NCI-H774 (cell line): ENCODE measurements at regions not wholly inside any gene's neighbourhood (a gene's known extent, or its start where the extent isn't known, plus 50 kb on each side); places are given as distances from the start of the nearest gene placed in this dataset.

Experiments used
- DNase-seq: peaks from one replicate; lab custom pipeline; 2025; lab: John Stamatoyannopoulos, UW

GRCh38 chr2:860259-860855 lies 90.3 kb upstream of the SNTG2 start:
- DNase-seq = no peak

- DNase-seq = no peak
These were observed 92.0 kb upstream of the SNTG2 start for GRCh38 chr2:858646-859045.

- no peak for DNase-seq
These were observed 92.7 kb upstream of the SNTG2 start for GRCh38 chr2:857937-858336.

GRCh38 chr2:857081-857480 lies 93.6 kb upstream of the SNTG2 start:
- no peak for DNase-seq

- DNase-seq = no peak
These were observed 94.2 kb upstream of the SNTG2 start for GRCh38 chr2:856456-856855.

GRCh38 chr2:856041-856440 lies 94.6 kb upstream of the SNTG2 start:
- DNase-seq = no peak

- DNase-seq = no peak
These were observed 95.5 kb upstream of the SNTG2 start for GRCh38 chr2:855177-855576.

- DNase-seq = no peak
These were observed 96.2 kb upstream of the SNTG2 start for GRCh38 chr2:854460-854859.

- DNase-seq = no peak
These were observed 97.3 kb upstream of the SNTG2 start for GRCh38 chr2:853203-853870.

GRCh38 chr2:852168-852567 lies 98.5 kb upstream of the SNTG2 start:
- no peak for DNase-seq

GRCh38 chr2:851680-852079 lies 99.0 kb upstream of the SNTG2 start:
- DNase-seq = no peak

- DNase-seq = no peak
These were observed 99.6 kb upstream of the SNTG2 start for GRCh38 chr2:851078-851477.

- no peak for DNase-seq
These were observed 100.2 kb upstream of the SNTG2 start for GRCh38 chr2:850429-850828.

- DNase-seq = no peak
These were observed 102.5 kb upstream of the SNTG2 start for GRCh38 chr2:848099-848498.

- peak; percentile 2 for DNase-seq
These were observed 103.0 kb upstream of the SNTG2 start for GRCh38 chr2:847669-848068.

GRCh38 chr2:844715-845114 lies 105.9 kb upstream of the SNTG2 start:
- DNase-seq = no peak

GRCh38 chr2:842151-842803 lies 108.4 kb upstream of the SNTG2 start:
- no peak for DNase-seq

GRCh38 chr2:841036-841435 lies 109.6 kb upstream of the SNTG2 start:
- no peak for DNase-seq

GRCh38 chr2:834233-834632 lies 116.4 kb upstream of the SNTG2 start:
- no peak for DNase-seq

GRCh38 chr2:833180-833579 lies 117.5 kb upstream of the SNTG2 start:
- no peak for DNase-seq

- DNase-seq = no peak
These were observed 118.0 kb upstream of the SNTG2 start for GRCh38 chr2:832635-833034.

- DNase-seq = no peak
These were observed 119.0 kb upstream of the SNTG2 start for GRCh38 chr2:831622-832021.

GRCh38 chr2:831225-831536 lies 119.5 kb upstream of the SNTG2 start:
- DNase-seq = no peak
